ENCODE measurements at regions not wholly inside any gene's neighbourhood (a gene's known extent, or its start where the extent isn't known, plus 50 kb on each side); places are given as distances from the start of the nearest gene placed in this dataset.
A peak's percentile ranks its signal among the peaks of the same experiment; 100 is the strongest.

- Histone ChIP-seq H3K4me1 (ENCODE audit: insufficient read depth, low read length, poor library complexity, severe bottlenecking) (no peaks in the 10 kb centered on the region), H3K36me3 (ENCODE audit: insufficient read depth, low read length, poor library complexity, severe bottlenecking) (no peaks in the 10 kb centered on the region), H3K27ac (ENCODE audit: low read depth, low read length, poor library complexity, severe bottlenecking) (no peak overlapping the region), H3K9me3 (ENCODE audit: low read depth, low read length, poor library complexity, severe bottlenecking) (no peaks in the 10 kb centered on the region), H3K27me3 (replicated peaks; ENCODE audit: insufficient read depth, low read depth, low read length, poor library complexity) (no peaks in the 10 kb centered on the region), H3K4me3 (ENCODE audit: low read depth, low read length, poor library complexity, severe bottlenecking) (no peak overlapping the region)
- intact Hi-C loops (cut with micrococcal nuclease; ENCODE audit: unreplicated experiment), result no loop called here
- ChIA-PET CTCF (no interaction called here), POLR2A (ENCODE audit: low non-redundant PET) (no interaction called here)
- TF ChIP-seq EZH2 (IDR thresholded peaks at IDR 0.05; ENCODE audit: borderline replicate concordance, low read depth, low read length, poor library complexity, severe bottlenecking) (no peak), CTCF (conservative IDR thresholded peaks at IDR 0.05; ENCODE audit: low read depth, low read length) (no peak)
- no peak for DNase-seq (ENCODE audit: low spot score)
- BruUV-seq (replicated peaks), result no TSS peak
These were observed 214.5 kb downstream of the TBX18 start for GRCh38 chr6:84549917-84550316.

DNA sequence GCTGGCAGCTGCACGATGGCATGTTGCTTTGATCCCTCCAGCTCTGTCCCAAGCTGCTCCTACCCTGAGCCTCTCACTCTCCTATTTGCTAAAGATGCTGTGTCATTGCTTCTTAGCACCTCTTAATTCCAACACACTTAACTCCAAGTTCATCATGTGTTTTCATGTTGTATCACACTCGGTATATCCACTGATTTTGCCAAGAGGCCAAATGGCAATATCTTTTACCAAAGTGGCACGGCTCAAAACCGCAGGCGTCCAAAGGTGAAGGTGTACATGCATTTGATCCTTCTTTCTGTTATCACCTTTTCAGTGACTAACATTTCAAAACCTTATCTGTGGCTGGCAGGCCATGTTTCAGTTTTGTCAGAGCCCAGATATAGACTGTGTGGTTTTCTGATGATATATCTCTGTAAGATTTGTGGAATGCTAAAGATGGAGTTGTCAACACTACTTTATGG is 217.0 kb downstream of the TBX18 start:
- CTCF ChIA-PET, result no interaction called here
- Histone ChIP-seq H3K4me3 (ENCODE audit: low read depth, low read length, poor library complexity, severe bottlenecking) (no peak overlapping the region), H3K4me1 (ENCODE audit: insufficient read depth, low read length, poor library complexity, severe bottlenecking) (no peaks in the 10 kb centered on the region), H3K27ac (ENCODE audit: low read depth, low read length, poor library complexity, severe bottlenecking) (no peak overlapping the region), H3K9me3 (ENCODE audit: low read depth, low read length, poor library complexity, severe bottlenecking) (peaks cover 3% of the 10 kb centered on the region), H3K36me3 (ENCODE audit: insufficient read depth, low read length, poor library complexity, severe bottlenecking) (no peaks in the 10 kb centered on the region), H3K27me3 (replicated peaks; ENCODE audit: insufficient read depth, low read depth, low read length, poor library complexity) (no peaks in the 10 kb centered on the region)
- BruUV-seq (replicated peaks), result no TSS peak
- intact Hi-C loops (cut with micrococcal nuclease; ENCODE audit: unreplicated experiment), result no loop called here
- TF ChIP-seq EZH2 (IDR thresholded peaks at IDR 0.05; ENCODE audit: borderline replicate concordance, low read depth, low read length, poor library complexity, severe bottlenecking) (no peak), CTCF (conservative IDR thresholded peaks at IDR 0.05; ENCODE audit: low read depth, low read length) (no peak)
- POLR2A ChIA-PET (ENCODE audit: low non-redundant PET), result no interaction called here
- no peak for DNase-seq (ENCODE audit: low spot score)

GRCh38 chr6:84546427-84546914 is 217.9 kb downstream of the TBX18 start:
- Histone ChIP-seq H3K36me3 (ENCODE audit: insufficient read depth, low read length, poor library complexity, severe bottlenecking) (no peaks in the 10 kb centered on the region), H3K27me3 (replicated peaks; ENCODE audit: insufficient read depth, low read depth, low read length, poor library complexity) (no peaks in the 10 kb centered on the region), H3K9me3 (ENCODE audit: low read depth, low read length, poor library complexity, severe bottlenecking) (peaks cover 3% of the 10 kb centered on the region), H3K27ac (ENCODE audit: low read depth, low read length, poor library complexity, severe bottlenecking) (no peak overlapping the region), H3K4me3 (ENCODE audit: low read depth, low read length, poor library complexity, severe bottlenecking) (no peak overlapping the region), H3K4me1 (ENCODE audit: insufficient read depth, low read length, poor library complexity, severe bottlenecking) (no peaks in the 10 kb centered on the region)
- peak; percentile 62 for DNase-seq (ENCODE audit: low spot score)
- POLR2A ChIA-PET (ENCODE audit: low non-redundant PET), result no interaction called here
- CTCF ChIA-PET, result no interaction called here
- TF ChIP-seq CTCF (conservative IDR thresholded peaks at IDR 0.05; ENCODE audit: low read depth, low read length), result no peak
- TF ChIP-seq EZH2 (IDR thresholded peaks at IDR 0.05; ENCODE audit: borderline replicate concordance, low read depth, low read length, poor library complexity, severe bottlenecking), result no peak
- intact Hi-C loops (cut with micrococcal nuclease; ENCODE audit: unreplicated experiment), result no loop called here
- no TSS peak for BruUV-seq (replicated peaks)

All from A673 (cell line).